ENCODE measurements at regions not wholly inside any gene's neighbourhood (a gene's known extent, or its start where the extent isn't known, plus 50 kb on each side); places are given as distances from the start of the nearest gene placed in this dataset.
"Not testable (repeated sequence)": the region's sequence is repeated elsewhere in the genome, so short reads cannot be mapped to it uniquely, and the experiment has no call there.

DNA sequence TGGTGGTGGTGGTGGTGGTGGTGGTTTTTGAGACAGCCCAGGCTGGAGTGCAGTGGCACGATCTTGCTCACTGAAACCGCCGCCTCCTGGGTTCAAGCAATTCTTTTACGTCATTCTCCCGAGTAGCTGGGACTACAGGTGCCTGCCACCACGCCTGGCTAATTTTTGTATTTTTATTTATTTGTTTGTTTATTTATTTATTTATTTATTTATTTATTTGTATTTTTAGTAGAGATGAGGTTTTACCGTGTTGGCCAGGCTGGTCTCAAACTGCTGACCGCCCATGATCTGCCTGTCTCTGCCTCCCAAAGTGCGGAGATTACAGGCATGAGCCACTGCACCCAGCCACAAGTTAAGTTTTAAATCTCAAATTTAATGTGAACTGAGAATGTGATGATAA is 126.5 kb downstream of the PCDH18 start:
- not testable (repeated sequence) for DNase-seq (ENCODE audit: low spot score in 2 of 2); FAIRE-seq

GRCh38 chr4:137394018-137394417 is 138.3 kb downstream of the PCDH18 start:
- DNase-seq (ENCODE audit: low spot score in 2 of 2) (no peak), FAIRE-seq (no peak)

- no peak for FAIRE-seq
- no peak for DNase-seq (ENCODE audit: low spot score in 2 of 2)
Measured at GRCh38 chr4:137393044-137393443, 139.2 kb downstream of the PCDH18 start.

DNA sequence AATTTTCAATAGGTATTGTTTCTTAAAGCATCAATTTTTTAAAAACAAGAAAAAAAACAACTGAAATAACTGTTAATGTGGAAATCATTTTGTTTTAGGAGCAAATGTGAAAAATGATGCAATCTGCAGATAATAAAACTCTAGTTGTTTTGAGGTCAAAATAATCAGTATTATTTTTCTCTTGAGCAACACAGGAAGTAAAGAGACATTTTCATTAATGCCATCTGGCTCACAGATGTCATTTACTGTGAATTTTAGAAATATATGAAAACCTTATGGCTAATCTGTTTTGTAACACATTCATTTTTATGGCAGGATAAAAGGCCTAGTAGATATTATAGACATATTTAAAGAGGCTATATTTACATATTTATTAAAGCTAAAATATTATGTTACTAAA is 141.6 kb downstream of the PCDH18 start:
- DNase-seq (ENCODE audit: low spot score in 2 of 2) = no peak
- FAIRE-seq = no peak

DNA sequence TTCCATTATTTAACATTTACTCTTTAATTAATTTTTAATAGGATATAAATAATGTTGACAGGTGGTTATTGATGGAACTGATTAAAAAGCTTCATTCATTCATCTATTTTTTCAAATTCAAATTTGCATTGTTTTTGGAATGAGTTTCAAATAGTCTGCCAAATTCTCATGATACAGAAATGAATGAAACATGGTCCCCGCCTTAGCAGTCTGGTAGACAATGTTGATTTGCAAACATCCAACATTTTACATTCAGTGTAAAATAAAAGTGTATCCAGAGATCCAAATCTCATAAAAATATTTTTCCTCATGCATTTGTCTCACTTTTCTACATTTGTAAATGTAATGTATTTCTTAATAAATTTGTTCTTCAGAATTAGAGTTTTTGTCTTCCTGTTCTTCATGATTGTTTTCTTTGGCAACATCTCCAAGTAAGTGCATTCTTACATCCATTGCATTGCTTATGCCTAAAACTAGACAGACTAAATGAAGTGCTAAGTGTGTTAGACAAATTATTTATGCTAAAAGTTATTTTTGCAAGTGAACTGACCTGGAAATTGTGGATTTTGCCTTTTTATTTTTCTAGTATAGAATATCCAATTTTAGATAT is 142.3 kb downstream of the PCDH18 start:
- FAIRE-seq = no peak

DNA sequence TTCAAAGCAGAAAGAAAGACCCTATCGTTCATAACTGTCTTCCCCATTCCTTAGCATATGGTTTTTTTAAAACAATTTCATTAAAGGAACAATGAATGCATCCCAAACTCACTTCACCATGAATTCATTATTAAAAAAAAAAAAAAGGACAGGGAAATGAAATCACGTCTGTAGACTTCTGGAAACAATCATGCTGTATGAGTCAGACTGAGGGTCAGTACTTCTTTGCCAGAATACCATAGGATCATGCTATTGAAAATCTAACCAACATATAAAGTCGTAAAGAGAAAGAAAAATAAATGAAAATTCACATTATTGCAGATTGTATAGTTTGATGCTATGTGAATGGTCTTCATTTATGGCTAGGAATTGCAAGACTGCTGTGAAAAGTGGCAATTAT is 144.4 kb downstream of the PCDH18 start:
- DNase-seq (ENCODE audit: low spot score in 2 of 2) (no peak), FAIRE-seq (no peak)

More for the DNA sequence above, 142.3 kb downstream of the PCDH18 start:
- no peak for DNase-seq (ENCODE audit: low spot score in 2 of 2)

- DNase-seq (ENCODE audit: low spot score in 2 of 2) (no peak), FAIRE-seq (no peak)
Measured at GRCh38 chr4:137384476-137384875, 147.8 kb downstream of the PCDH18 start.

- DNase-seq (ENCODE audit: low spot score in 2 of 2) (no peak), FAIRE-seq (no peak)
Measured at GRCh38 chr4:137378821-137379220, 153.5 kb downstream of the PCDH18 start.

DNA sequence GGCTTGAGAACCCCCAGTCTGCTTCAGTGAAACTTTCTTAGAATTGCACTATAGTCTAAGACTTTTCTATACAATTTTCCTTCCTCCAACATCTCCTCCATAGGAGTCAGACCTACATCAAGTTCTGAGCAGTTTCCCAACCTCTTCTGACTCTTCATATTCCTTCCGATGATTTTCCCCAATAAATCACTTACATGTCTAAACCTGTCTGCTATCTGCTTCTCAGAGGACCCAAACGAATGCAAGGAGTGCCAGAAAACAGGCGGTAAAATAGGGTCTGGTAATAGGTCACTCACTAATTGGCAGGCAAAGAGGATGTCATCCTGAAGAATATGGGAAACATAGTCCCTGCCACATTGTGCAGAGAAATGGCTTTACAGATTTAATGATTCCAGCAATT is 153.9 kb downstream of the PCDH18 start:
- DNase-seq (ENCODE audit: low spot score in 2 of 2) (no peak), FAIRE-seq (no peak)

- FAIRE-seq (no peak), DNase-seq (ENCODE audit: low spot score in 2 of 2) (no peak)
Measured at GRCh38 chr4:137376312-137376711, 156.0 kb downstream of the PCDH18 start.

- DNase-seq (ENCODE audit: low spot score in 2 of 2) (no peak), FAIRE-seq (no peak)
Measured at GRCh38 chr4:137375111-137375850, 157.0 kb downstream of the PCDH18 start.

- FAIRE-seq = no peak
- DNase-seq (ENCODE audit: low spot score in 2 of 2) = no peak
Measured at GRCh38 chr4:137370679-137371078, 161.6 kb downstream of the PCDH18 start.

GRCh38 chr4:137370206-137370633 is 162.1 kb downstream of the PCDH18 start:
- DNase-seq (ENCODE audit: low spot score in 2 of 2) (no peak), FAIRE-seq (no peak)

DNA sequence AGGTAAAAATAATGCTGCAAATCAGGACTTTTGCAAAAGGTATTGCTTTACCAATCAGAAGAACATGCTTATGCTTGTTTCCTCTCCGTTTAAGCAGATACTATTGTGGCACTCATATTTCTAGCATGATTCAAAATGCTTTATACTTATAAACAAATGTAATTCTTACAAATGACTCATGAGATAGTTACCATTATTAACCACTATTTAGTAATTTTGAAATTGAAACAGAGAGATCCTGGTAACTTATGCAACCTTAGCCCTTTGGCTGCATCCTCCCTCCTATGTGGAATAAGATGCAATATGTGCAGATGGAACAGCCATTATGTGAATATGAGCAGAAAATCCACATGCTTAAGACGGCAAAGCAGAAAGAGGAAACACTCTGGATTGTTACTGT is 164.7 kb downstream of the PCDH18 start:
- no peak for FAIRE-seq

GRCh38 chr4:137363496-137363895 is 168.8 kb downstream of the PCDH18 start:
- no peak for FAIRE-seq
- no peak for DNase-seq (ENCODE audit: low spot score in 2 of 2)

More for the DNA sequence above, 164.7 kb downstream of the PCDH18 start:
- DNase-seq (ENCODE audit: low spot score in 2 of 2) = no peak

DNA sequence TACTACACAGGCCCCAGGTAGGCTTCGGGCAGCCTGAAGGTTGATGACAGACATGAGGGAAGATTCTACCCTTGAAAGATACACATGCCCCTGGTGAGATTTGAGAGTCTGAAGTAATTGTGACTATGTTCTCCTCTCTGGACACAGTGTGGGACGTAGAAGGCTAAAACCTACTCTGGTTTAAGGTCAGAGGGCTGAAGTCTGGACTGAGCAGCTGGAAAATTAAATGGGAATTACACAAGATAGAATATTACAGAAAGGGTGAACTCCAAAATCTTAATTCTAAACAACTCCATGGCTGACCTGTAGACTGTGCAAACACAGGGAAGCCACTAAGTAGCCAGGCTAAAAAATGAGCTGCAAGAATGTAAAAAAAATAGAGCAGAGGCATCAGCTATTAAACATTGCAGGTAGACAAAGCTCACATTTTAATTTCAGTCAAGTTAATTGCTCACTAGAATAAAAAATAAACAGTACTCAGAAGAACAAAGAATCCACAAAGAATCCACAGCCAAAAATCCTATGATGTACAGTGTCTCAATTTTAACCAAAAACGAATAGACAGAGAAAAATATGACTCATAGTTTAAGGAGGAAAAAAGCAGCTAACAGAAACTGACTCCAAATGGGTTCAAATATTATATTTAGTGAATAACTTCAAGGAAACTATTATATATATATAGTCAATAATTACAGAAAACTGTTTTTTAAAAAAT is 170.4 kb downstream of the PCDH18 start:
- FAIRE-seq = no peak
- DNase-seq (ENCODE audit: low spot score in 2 of 2) = no peak

DNA sequence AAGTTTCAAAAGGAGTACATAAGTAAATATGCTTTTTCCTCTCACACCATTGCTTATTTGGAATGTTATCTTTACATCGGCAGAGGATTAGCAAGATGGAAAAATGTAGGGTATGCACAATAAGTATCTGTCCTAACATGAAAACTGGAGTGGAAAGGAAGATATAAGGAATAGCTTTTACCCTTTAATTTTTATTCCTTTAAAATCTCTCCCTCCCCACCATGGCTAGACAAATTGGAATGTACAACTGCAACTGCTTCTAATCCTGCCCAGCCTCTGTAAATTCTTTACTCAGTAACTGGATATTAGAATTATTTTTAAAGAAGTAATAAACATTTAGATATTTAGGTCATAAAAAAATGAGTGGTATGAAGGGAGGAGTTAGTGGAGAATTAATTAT is 171.5 kb downstream of the PCDH18 start:
- FAIRE-seq = no peak
- DNase-seq (ENCODE audit: low spot score in 2 of 2) = no peak

- FAIRE-seq = no peak
- DNase-seq (ENCODE audit: low spot score in 2 of 2) = no peak
Measured at GRCh38 chr4:137359691-137360315, 172.5 kb downstream of the PCDH18 start.

GRCh38 chr4:137354562-137354961 is 177.7 kb downstream of the PCDH18 start:
- not testable (repeated sequence) for DNase-seq (ENCODE audit: low spot score in 2 of 2); FAIRE-seq

DNA sequence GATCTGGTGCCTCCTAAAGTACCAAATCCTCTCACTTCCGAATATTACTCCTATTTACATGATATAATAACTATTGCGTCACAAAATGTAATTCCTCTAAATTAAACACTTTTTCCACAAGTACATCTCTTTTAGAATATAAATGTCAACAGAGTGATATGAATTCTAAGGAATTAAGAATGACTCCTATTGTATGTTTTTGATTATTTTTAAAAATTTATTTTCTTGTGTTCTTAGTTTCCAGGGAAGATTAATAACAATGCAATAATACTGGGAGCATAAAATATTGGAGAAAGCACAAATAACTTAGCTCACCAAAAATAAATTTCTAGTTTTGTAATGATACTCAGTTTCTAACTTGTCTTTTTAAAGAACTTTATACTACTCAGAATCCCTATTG is 184.9 kb downstream of the PCDH18 start:
- no peak for DNase-seq (ENCODE audit: low spot score in 2 of 2)
- FAIRE-seq = no peak

DNA sequence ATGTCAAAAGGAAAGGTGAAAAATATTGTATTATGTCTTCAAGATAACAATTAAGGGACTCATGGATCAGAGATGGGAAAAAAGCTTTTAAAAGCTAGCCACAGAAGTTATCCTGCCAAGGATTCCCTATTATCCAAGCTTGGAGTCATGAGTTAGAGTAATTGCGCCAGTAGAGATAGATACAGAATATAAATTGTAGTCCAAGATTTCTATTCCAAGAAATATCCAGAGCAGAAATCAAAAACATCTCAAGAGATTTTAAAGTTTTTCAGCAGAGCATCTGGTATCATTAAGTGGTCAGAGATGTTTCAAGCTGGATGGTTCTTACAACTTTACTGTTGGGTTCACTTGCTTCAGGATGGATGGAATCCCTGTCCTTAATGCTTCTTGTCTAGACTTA is 186.7 kb downstream of the PCDH18 start:
- DNase-seq (ENCODE audit: low spot score in 2 of 2) (no peak), FAIRE-seq (no peak)
